Activated naive CD4-positive, alpha-beta T cell treated with anti-CD3 and anti-CD28 coated beads, Interleukin-2, amount 10 ng/mL, durations not matched to agents 7 days and 5 days (primary cell): ENCODE measurements at regions not wholly inside any gene's neighbourhood (a gene's known extent, or its start where the extent isn't known, plus 50 kb on each side); places are given as distances from the start of the nearest gene placed in this dataset.

ENCODE experiments used
- CTCF ChIA-PET: fragments of 350-600 bp; sonication (Branson Sonifier 250); formaldehyde crosslinking; loops from one replicate; lab custom pipeline; 2021; ENCODE audit warnings: antibody characterized with exemption; lab: Charles Lee
- DNase-seq: peaks from one replicate; pipeline ENCODE4 v3.0.0-alpha.2; 2020
- H3K27ac Mint-ChIP-seq: one replicate; pipeline ENCODE4 v1.8.0; 2021; ENCODE audit warnings: mild to moderate bottlenecking, moderate library complexity, mixed read lengths
- H3K27me3 Mint-ChIP-seq: one replicate; pipeline ENCODE4 v1.8.0; 2021; ENCODE audit warnings: mild to moderate bottlenecking, mixed read lengths
- H3K36me3 Mint-ChIP-seq: one replicate; pipeline ENCODE4 v1.8.0; 2021; ENCODE audit warnings: mixed read lengths
- H3K4me1 Mint-ChIP-seq: one replicate; pipeline ENCODE4 v1.8.0; 2021; ENCODE audit warnings: mixed read lengths
- H3K4me3 Mint-ChIP-seq: one replicate; pipeline ENCODE4 v1.8.0; 2021; ENCODE audit warnings: mild to moderate bottlenecking, moderate library complexity, mixed read lengths
- H3K9me3 Mint-ChIP-seq: one replicate; pipeline ENCODE4 v1.8.0; 2021; ENCODE audit warnings: mixed read lengths

DNA sequence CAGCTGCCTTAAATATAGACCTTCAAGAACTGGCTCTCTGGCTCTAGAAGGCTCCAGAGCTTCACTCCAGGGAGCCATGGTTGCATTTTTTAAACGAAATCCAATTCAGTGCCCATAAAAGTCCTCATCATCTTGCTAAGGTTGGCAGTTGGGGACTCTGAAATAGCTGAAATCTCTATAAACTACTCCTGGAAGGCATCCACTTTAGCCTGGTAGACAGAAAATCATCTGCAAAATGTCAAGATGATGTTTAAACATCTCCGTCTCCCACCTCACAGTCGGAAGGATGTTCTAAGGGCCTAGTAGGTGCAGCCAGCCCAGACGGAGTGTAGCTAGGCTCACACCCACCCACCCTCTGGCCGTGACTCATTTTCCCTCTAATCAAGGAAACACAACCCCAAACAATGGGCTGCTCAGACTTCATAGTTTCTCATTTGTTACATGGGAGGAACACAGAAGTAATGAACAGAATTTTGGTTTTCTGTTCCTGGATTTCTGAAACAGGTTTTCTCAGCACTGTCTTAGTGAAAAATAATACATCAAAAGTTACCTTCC lies 235.4 kb upstream of the KAZN start:
- Mint-ChIP-seq H3K27me3 (no peaks in the 10 kb centered on the region), H3K36me3 (no peaks in the 10 kb centered on the region), H3K4me3 (no peak overlapping the region), H3K4me1 (peaks cover 2% of the 10 kb centered on the region), H3K9me3 (no peaks in the 10 kb centered on the region), H3K27ac (no peak overlapping the region)
- no peak for DNase-seq
- CTCF ChIA-PET: no interaction called here

DNA sequence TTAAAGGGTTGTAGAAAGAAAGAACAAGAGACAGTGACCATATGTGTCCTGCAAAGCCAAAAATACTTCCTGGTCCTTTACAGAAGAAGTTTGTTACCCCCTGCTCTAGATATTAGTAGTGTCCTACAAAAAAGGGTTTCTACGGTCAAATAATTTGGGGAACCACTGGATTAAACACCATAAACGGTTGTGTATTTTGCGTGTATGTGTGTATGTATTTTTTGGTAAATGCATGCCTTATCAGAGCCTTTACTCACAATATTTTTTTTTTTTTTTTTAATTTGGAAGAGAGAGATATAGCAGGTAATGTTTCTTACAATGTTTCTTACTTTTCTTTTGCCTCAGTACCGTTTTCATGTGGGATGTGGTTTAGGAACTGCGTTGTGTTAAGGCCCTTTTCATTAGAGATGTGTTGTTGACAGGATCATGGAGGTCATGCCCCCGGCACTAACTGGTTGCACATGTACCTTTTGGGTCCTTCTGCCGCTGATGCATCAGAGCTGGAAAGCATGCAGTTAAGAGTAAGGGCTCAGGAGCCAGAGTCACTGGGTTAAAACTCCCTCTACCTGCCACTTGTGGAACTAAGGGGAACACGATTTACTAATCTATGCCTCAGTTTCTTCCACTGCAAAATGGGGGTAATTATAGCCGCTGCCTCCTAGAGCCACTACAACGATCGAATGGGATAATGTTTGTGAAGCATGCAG lies 234.6 kb upstream of the KAZN start:
- H3K27ac Mint-ChIP-seq: no peak overlapping the region
- CTCF ChIA-PET: interaction anchor here (0.6 kb wide), 1 partner anchor 1460 kb away, joined by 3 read pairs; no protein-coding TSS in a partner anchor
- DNase-seq: no peak
- H3K36me3 Mint-ChIP-seq: no peaks in the 10 kb centered on the region
- H3K4me3 Mint-ChIP-seq: no peak overlapping the region
- no peaks in the 10 kb centered on the region for H3K9me3 Mint-ChIP-seq
- no peaks in the 10 kb centered on the region for H3K27me3 Mint-ChIP-seq
- H3K4me1 Mint-ChIP-seq: peaks cover 2% of the 10 kb centered on the region

DNA sequence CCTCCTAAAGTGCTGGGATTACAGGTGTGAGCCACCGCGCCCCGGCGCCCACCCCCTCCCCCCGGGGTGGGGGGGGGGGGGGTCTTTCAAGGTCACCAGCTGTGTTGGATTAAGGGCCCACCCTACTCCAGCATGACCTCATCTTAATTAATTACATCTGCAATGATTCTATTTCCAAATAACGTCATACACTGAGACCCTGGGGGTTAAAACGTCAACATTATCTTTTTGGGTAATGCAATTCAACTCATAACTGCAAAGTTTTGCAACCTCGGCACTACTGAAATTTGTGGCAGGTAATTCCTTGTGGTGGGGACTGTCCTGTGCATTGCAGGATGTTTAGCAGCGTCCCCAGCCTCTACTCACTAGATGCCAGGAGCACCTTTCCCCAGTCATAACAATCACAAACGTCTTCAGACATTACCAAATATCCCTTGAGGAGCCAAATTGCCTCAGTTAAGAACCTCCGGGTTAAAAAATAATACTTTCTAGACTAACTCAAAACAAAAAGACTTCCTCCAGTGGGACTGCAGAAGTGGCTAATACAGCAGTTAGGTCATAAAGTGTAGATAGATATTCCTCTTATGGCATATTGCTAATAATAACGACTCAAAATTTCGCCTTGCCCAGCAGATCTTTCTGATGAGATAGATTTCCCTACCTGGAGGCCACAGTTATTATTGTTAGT lies 233.0 kb upstream of the KAZN start:
- H3K27ac Mint-ChIP-seq: no peak overlapping the region
- CTCF ChIA-PET: no interaction called here
- no peaks in the 10 kb centered on the region for H3K36me3 Mint-ChIP-seq
- H3K9me3 Mint-ChIP-seq: no peaks in the 10 kb centered on the region
- no peak for DNase-seq
- peaks cover 3% of the 10 kb centered on the region for H3K27me3 Mint-ChIP-seq
- H3K4me1 Mint-ChIP-seq: peaks cover 2% of the 10 kb centered on the region
- H3K4me3 Mint-ChIP-seq: no peak overlapping the region

DNA sequence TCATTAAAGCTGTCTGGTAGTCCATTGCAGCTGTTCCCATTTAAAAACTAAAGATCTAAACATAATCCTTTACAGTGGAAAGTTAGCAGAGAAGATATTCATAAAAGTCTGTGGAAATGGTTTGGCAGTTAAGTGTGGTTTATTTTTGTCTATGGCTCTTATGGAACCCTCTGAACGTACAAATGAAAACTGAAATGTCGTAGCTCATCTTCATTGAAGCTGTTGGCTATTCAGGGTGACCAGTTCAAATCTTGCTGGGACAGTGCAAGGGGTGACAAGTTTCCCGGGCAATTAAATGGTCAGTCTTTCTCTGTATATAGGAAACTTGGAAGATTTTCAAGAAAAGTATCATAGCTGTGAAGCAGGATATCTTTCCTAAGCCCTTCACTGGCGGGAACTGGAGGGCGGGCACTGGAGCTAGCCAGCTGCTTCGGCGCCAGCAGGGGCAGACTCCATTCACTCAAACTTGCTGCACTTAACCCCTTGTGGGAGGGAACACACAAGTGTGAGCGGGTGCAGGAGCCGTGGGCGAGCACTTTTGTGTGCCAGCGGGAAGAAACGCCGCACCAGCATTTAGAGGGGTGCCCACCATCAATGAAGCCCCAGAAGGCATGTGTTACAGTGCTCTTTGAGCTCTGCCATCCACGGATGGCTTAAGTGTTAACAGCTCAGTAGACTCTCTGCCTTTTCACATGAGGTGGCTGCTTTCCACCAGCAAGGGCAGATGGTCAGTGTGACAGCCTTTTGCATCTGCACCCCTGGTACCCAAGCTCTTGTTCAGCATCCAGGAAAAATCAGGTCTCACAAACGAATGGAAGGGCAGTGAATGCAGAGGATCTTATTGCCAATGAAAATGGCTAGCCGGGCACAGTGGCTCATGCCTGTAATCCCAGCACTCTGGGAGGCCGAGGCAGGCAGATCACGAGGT lies 232.1 kb upstream of the KAZN start:
- DNase-seq: no peak
- Mint-ChIP-seq H3K36me3 (no peaks in the 10 kb centered on the region), H3K4me3 (no peak overlapping the region), H3K9me3 (no peaks in the 10 kb centered on the region), H3K27me3 (peaks cover 3% of the 10 kb centered on the region), H3K27ac (no peak overlapping the region), H3K4me1 (peaks cover 2% of the 10 kb centered on the region)
- CTCF ChIA-PET: no interaction called here

DNA sequence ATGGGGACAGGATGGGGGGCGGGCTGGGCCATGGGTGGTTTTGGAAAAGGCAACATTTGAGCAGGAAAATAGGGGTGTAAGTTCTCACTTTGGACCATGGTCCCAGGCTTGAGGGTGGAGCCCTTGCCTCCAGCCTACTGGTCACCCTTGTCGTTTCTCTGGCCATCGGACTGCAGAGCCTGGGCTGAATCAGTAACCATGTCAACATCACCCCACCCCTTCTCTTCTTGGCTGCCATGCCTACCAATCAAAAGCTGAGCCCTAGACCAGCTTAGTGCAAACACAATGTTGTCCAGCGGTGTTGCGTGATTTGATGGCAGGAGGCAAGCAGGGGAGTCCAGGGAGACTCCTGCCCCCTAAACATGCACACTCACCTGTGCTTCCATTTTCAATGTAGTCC lies 231.0 kb upstream of the KAZN start:
- DNase-seq: no peak
- Mint-ChIP-seq H3K4me1 (peaks cover 2% of the 10 kb centered on the region), H3K4me3 (no peak overlapping the region), H3K27ac (no peak overlapping the region), H3K9me3 (no peaks in the 10 kb centered on the region), H3K36me3 (no peaks in the 10 kb centered on the region), H3K27me3 (peaks cover 3% of the 10 kb centered on the region)
- CTCF ChIA-PET: no interaction called here

DNA sequence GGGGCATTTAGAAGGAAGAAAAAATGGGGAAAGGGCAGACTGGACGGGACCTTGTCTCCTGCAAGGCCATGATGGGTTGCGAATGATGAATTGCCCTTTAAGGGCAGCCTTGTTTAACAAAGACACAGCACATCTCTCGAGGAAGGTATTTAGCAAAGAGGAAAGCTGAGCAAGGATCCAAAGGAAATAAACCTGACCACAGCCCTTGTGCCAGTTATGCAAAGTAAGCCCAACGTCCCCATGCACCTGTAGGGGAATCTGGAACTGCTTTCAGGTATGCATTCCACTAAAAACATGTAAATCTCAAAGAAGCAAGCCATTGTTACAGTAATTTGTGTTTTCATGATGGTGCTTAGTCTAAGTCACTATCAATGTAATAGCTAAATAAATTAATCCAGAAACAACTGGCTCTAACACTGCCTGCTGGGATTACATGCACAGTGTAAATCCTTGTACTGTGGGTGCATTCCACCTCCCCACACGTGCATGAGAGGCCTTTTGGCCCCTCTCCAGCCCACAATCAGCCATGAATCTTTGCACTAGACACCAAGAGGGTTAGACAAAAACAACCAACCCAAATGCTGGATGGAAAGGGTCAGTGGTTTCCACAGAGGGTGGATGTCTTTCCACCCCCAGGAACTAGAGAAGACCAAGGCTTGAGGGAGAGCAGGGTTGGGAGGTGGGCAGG lies 228.8 kb upstream of the KAZN start:
- no peak for DNase-seq
- H3K4me3 Mint-ChIP-seq: no peak overlapping the region
- no peaks in the 10 kb centered on the region for H3K4me1 Mint-ChIP-seq
- CTCF ChIA-PET: no interaction called here
- H3K27ac Mint-ChIP-seq: no peak overlapping the region
- no peaks in the 10 kb centered on the region for H3K36me3 Mint-ChIP-seq
- peaks cover 1% of the 10 kb centered on the region for H3K9me3 Mint-ChIP-seq
- peaks cover 3% of the 10 kb centered on the region for H3K27me3 Mint-ChIP-seq

DNA sequence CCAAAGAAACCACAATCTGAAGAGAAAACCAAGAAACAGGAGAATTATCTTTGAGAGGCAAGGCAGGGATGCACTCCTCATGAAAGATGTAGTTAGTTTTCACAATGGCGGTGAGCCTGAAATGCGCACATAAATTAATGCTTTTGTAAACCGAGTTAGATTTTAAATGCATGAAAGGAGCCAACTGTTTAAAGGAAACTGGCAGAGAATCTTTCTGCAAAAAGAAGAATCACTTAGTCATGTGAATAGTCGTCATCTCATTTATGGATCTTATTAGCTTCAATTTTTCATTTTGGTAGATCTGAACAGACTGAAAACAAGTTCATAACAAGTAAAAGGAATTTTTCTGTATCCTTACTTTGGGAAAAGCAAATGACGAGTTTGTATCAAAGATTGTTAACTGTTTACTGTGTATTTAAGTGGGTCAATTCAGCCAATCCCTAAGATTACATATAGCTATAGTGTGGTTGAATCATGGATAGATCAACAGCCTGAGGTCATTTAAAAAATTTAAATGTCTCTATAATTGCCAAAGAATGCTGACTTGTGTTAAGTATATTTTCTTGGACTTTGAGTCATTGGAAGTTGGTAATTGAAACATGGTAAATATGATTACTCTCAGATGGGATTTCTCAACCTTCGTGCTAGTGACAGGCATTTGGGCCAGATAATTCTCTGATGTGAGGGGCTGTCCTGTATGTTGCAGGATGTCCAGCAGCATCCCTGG lies 226.6 kb upstream of the KAZN start:
- H3K4me1 Mint-ChIP-seq: no peaks in the 10 kb centered on the region
- no peak for DNase-seq
- H3K4me3 Mint-ChIP-seq: no peak overlapping the region
- CTCF ChIA-PET: no interaction called here
- H3K27me3 Mint-ChIP-seq: peaks cover 3% of the 10 kb centered on the region
- peaks cover 1% of the 10 kb centered on the region for H3K9me3 Mint-ChIP-seq
- H3K27ac Mint-ChIP-seq: no peak overlapping the region
- H3K36me3 Mint-ChIP-seq: no peaks in the 10 kb centered on the region

DNA sequence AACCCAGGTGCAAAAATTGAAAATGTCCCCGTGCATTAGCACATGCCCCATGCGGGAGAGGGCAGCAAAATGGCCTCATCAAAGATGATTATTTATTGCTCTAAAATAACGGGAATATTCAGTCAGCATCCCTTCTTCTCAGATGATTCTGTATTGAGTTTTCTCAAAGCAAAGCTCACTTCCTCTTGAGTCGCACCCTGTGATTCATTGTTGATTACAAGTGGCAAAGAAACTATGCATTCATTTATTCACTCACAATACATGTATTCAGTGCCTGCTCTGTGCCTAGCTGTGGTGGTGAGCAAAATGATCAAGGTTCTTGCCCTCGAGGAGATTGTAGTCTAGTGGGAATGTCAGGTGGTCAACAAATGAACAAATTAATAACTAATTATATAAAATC lies 226.0 kb upstream of the KAZN start:
- Mint-ChIP-seq H3K9me3 (peaks cover 1% of the 10 kb centered on the region), H3K4me1 (no peaks in the 10 kb centered on the region), H3K27ac (no peak overlapping the region), H3K36me3 (no peaks in the 10 kb centered on the region), H3K4me3 (no peak overlapping the region), H3K27me3 (peaks cover 3% of the 10 kb centered on the region)
- DNase-seq: no peak
- CTCF ChIA-PET: no interaction called here

DNA sequence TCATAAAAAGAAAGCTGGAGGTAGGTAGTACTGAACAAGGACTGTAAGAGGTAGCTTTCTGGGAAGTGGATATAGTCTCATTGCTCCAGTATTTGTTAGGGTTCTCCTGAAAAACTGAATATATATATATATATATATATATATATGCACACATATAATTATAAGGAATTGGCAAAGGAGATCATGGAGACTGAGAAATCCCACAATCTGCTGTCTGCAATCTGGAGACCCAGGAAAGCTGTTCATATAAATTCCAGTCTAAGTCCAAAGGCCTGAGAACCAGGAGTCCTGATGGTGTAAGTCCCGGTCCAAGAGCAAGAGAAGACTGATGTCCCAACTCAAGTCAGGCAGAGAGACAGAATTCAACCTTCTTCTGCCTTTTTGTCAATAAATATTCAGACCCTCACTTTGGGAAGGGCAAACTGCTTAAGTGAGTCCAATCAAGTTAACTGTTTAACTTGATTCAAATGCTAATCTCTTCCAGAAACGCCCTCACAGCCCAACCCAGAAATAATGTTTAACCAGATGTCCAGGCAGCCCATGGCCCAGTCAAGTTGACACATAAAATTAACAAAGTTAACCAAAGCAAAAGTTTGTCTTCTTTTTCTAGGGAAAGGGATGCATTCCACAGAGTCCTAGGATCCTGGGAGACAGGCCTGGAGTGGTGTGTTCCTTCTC lies 225.3 kb upstream of the KAZN start:
- CTCF ChIA-PET: no interaction called here
- H3K27ac Mint-ChIP-seq: no peak overlapping the region
- no peaks in the 10 kb centered on the region for H3K4me1 Mint-ChIP-seq
- peaks cover 3% of the 10 kb centered on the region for H3K27me3 Mint-ChIP-seq
- no peaks in the 10 kb centered on the region for H3K36me3 Mint-ChIP-seq
- no peak overlapping the region for H3K4me3 Mint-ChIP-seq
- H3K9me3 Mint-ChIP-seq: peaks cover 1% of the 10 kb centered on the region
- no peak for DNase-seq

DNA sequence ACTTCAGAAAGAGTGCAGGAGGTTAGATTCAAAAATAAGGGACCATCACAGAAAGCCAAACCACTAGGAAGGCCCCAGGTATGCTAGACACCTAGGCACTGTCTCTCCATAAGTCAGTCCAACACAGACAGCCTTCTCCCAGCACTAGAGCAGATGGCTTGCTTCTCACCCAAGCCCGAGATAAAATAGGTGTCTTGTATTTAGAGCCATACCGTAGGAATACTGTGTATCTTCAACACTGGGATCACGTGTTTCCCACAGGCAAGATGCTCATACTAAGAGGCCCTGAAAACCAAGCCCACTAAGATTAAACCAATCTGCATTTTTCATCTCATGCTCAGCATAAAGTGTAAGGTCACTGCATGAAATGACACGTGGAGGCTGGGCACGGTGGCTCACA lies 223.3 kb upstream of the KAZN start:
- Mint-ChIP-seq H3K27me3 (no peaks in the 10 kb centered on the region), H3K9me3 (peaks cover 7% of the 10 kb centered on the region), H3K36me3 (no peaks in the 10 kb centered on the region), H3K27ac (no peak overlapping the region), H3K4me3 (no peak overlapping the region), H3K4me1 (no peaks in the 10 kb centered on the region)
- CTCF ChIA-PET: no interaction called here
- no peak for DNase-seq

DNA sequence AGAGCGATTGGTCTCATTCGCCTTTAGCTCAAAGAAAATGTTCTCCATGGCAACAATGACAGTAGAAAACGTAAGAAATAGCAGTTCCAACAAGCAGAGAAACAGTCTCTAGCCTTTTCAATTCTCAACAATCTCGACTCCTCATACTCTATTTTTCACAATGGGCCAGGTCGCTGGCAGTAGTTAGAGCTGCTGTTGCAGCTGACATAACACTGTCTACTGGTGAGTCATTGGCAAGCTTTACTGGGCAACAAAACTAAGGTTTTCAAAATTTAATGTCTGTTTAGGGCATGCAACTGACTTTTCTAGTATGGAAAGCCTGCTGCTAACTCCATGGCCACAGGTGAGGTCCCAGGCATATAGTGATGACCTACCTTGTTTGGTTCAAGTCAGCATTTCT lies 221.1 kb upstream of the KAZN start:
- Mint-ChIP-seq H3K27me3 (no peaks in the 10 kb centered on the region), H3K4me3 (no peak overlapping the region), H3K9me3 (peaks cover 17% of the 10 kb centered on the region), H3K36me3 (no peaks in the 10 kb centered on the region), H3K4me1 (no peaks in the 10 kb centered on the region), H3K27ac (no peak overlapping the region)
- no peak for DNase-seq
- CTCF ChIA-PET: no interaction called here

DNA sequence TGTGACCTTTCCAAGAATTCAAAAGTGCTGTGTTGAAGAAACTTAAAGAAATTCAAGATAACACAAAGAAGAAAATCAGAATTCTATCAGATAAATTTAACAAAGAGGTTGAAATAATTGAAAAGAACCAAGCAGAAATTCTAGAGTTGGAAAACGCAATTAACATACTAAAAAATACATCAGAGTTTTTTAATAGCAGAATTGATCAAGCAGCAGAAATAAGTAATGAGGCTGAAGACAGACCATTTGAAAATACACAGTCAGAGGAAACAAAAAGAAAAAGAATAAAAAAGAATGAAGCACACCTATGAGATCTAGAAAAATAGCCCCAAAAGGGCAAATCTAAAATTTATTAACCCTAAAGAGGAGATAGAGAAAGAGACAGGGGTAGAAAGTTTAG lies 218.1 kb upstream of the KAZN start:
- H3K27me3 Mint-ChIP-seq: no peaks in the 10 kb centered on the region
- no peak for DNase-seq
- H3K4me1 Mint-ChIP-seq: no peaks in the 10 kb centered on the region
- no peaks in the 10 kb centered on the region for H3K36me3 Mint-ChIP-seq
- H3K27ac Mint-ChIP-seq: no peak overlapping the region
- CTCF ChIA-PET: no interaction called here
- peaks cover 15% of the 10 kb centered on the region for H3K9me3 Mint-ChIP-seq
- H3K4me3 Mint-ChIP-seq: no peak overlapping the region

DNA sequence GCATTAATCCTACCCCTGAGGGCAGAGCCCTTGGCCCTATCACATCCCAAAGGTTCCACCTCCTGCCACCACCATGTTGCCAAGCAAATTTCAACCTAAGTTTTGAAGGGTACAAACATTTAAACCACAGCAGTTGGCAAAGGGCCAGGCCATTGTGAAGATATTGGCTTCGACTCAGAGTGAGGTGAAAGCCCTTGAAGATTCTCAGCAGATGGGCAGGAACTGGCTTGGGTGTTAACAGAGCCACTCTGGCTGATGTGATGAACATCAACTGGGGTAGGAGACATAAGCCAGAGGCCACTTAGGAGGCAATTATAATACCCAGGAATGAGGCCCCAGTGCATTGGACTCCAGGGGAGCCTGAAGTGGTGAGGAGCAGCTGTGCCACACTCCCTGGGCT lies 207.7 kb upstream of the KAZN start:
- CTCF ChIA-PET: no interaction called here
- H3K4me1 Mint-ChIP-seq: no peaks in the 10 kb centered on the region
- no peaks in the 10 kb centered on the region for H3K36me3 Mint-ChIP-seq
- DNase-seq: no peak
- H3K27me3 Mint-ChIP-seq: no peaks in the 10 kb centered on the region
- H3K9me3 Mint-ChIP-seq: peaks cover 3% of the 10 kb centered on the region
- no peak overlapping the region for H3K4me3 Mint-ChIP-seq
- H3K27ac Mint-ChIP-seq: no peak overlapping the region
